HL-60 (cell line): ENCODE measurements at regions not wholly inside any gene's neighbourhood (a gene's known extent, or its start where the extent isn't known, plus 50 kb on each side); places are given as distances from the start of the nearest gene placed in this dataset.
"Not testable (repeated sequence)": the region's sequence is repeated elsewhere in the genome, so short reads cannot be mapped to it uniquely, and the experiment has no call there.

Experiments
- DNase-seq, 2 experiments: peaks; one replicate each; pipeline ENCODE4 v3.0.0-alpha.2; 2010 to 2020; ENCODE audit warnings: low read depth in 1 of 2, low spot score in 1 of 2
- H3K27ac ChIP-seq: fragments of 250-450 bp; sonication (Bioruptor Pico); replicated peaks from 2 replicates; pipeline ENCODE4 v1.5.1; 2020; ENCODE audit warnings: mild to moderate bottlenecking, moderate library complexity
- H3K27me3 ChIP-seq: fragments of 250-450 bp; sonication (Bioruptor Pico); 2 replicates; pipeline ENCODE4 v1.5.1; 2021; ENCODE audit warnings: mild to moderate bottlenecking, moderate library complexity; ENCODE audit not compliant: insufficient read depth, poor library complexity, severe bottlenecking
- H3K4me3 ChIP-seq: replicated peaks from 2 replicates; pipeline ENCODE4 v1.5.1; 2011; ENCODE audit warnings: mild to moderate bottlenecking, control low read depth, low read length; ENCODE audit not compliant: insufficient read depth
- CTCF ChIP-seq: IDR thresholded peaks from one replicate; pipeline ENCODE4 v1.5.1; 2011; ENCODE audit warnings: low read length, control low read depth, inconsistent platforms; ENCODE audit not compliant: insufficient read depth
- GABPA ChIP-seq: IDR thresholded peaks from 2 replicates; pipeline ENCODE4 v1.6.1; 2012; ENCODE audit warnings: low read depth
- POLR2AphosphoS5 ChIP-seq: IDR thresholded peaks from 2 replicates; pipeline ENCODE4 v1.6.1; 2012; ENCODE audit warnings: low read depth
- SPI1 ChIP-seq: IDR thresholded peaks from 2 replicates; pipeline ENCODE4 v1.6.1; 2012; ENCODE audit warnings: low read depth, mild to moderate bottlenecking, borderline replicate concordance
- TF ChIP-seq, protein P1 (sequence below): IDR thresholded peaks from 2 replicates; pipeline ENCODE4 v1.6.1; 2012; ENCODE audit warnings: low read depth; ENCODE audit not compliant: insufficient replicate concordance

DNA sequence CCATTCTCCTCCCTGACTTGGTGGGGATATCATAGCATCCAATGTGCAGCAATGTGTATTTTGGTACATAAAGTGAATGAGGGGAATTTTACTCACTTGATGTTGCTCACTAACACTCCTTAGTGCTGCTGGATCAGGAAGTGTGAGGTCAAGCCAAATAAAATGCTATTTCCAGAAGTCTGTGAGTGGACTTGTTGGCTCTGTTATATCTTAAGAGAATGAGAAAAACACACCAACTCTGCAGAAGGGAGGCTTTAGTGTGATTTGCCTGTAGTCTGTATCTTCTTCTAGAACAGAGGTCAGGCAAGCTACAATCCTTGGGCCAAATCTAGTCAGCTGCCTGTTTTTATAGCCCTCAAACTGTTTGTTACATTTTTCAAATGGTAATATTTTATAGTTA, 154.3 kb downstream of the POLR1F start:
- Histone ChIP-seq H3K4me3 (no peak overlapping the region), H3K27me3 (no peaks in the 10 kb centered on the region), H3K27ac (no peak overlapping the region)
- no peak for DNase-seq
- TF ChIP-seq GABPA = no peak
- TF ChIP-seq, protein P1, sequence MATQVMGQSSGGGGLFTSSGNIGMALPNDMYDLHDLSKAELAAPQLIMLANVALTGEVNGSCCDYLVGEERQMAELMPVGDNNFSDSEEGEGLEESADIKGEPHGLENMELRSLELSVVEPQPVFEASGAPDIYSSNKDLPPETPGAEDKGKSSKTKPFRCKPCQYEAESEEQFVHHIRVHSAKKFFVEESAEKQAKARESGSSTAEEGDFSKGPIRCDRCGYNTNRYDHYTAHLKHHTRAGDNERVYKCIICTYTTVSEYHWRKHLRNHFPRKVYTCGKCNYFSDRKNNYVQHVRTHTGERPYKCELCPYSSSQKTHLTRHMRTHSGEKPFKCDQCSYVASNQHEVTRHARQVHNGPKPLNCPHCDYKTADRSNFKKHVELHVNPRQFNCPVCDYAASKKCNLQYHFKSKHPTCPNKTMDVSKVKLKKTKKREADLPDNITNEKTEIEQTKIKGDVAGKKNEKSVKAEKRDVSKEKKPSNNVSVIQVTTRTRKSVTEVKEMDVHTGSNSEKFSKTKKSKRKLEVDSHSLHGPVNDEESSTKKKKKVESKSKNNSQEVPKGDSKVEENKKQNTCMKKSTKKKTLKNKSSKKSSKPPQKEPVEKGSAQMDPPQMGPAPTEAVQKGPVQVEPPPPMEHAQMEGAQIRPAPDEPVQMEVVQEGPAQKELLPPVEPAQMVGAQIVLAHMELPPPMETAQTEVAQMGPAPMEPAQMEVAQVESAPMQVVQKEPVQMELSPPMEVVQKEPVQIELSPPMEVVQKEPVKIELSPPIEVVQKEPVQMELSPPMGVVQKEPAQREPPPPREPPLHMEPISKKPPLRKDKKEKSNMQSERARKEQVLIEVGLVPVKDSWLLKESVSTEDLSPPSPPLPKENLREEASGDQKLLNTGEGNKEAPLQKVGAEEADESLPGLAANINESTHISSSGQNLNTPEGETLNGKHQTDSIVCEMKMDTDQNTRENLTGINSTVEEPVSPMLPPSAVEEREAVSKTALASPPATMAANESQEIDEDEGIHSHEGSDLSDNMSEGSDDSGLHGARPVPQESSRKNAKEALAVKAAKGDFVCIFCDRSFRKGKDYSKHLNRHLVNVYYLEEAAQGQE = no peak
- TF ChIP-seq SPI1 = no peak
- no peak for TF ChIP-seq CTCF
- no peak for TF ChIP-seq POLR2AphosphoS5

DNA sequence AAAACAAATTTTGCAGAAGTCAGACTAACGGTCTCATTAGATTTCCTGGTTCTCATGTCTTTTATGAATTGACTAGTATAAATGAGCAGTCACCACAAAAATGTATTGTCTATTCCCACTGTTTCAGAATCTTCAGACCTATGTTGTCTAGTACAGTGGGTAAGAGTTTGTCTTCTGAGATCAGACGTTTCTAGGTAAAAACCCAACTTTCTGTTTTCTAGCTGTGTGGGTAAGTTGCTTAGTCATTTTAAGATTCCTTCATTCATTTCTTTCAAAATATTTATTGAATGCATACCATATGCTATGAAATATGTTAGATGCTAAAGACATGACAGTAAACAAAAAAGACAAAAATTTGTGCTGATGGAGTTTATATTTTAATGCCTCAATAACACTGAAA, 156.3 kb downstream of the POLR1F start:
- no peak overlapping the region for H3K4me3 ChIP-seq
- no peak overlapping the region for H3K27ac ChIP-seq
- TF ChIP-seq SPI1 (no peak), CTCF (no peak), POLR2AphosphoS5 (no peak), GABPA (no peak)
- TF ChIP-seq, protein P1 = no peak

GRCh38 chr7:19549246-19549645, 159.6 kb downstream of the POLR1F start:
- H3K27me3 ChIP-seq, DNase-seq, H3K4me3 ChIP-seq, H3K27ac ChIP-seq: not testable (repeated sequence)

More for the DNA sequence above, 156.3 kb downstream of the POLR1F start:
- no peak for DNase-seq
- no peaks in the 10 kb centered on the region for H3K27me3 ChIP-seq

DNA sequence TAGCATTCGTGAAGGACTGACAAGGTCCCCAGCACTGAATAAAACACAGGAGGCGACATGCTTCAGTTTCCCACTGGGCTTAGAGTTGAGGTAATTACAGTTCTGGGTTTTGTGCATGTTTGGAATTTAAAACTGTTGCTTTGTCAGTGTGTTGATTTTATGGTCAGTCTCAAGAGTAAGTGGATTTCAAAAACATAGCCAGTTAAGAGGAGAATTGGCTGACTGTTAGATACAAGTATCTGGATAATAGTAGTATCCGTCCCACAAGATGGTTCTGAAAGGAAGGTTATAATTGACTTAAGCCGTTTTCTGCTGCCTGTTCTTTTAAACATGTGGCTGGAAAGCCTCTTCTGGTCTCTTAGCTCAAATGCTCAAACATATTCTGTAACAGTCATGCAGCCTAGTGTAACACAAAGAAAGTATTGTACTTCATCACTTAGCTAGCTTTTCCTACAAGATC, 170.9 kb downstream of the POLR1F start:
- Histone ChIP-seq H3K27ac (no peak overlapping the region), H3K4me3 (no peak overlapping the region)
- no peak for DNase-seq

More for the DNA sequence above, 170.9 kb downstream of the POLR1F start:
- no peaks in the 10 kb centered on the region for H3K27me3 ChIP-seq
- TF ChIP-seq GABPA = no peak
- TF ChIP-seq, protein P1 = no peak
- no peak for TF ChIP-seq POLR2AphosphoS5
- TF ChIP-seq SPI1 = no peak
- TF ChIP-seq CTCF = no peak
